Activated CD8-positive, alpha-beta T cell treated with anti-CD3 and anti-CD28 coated beads for 36 hours (primary cell): ENCODE measurements at regions not wholly inside any gene's neighbourhood (a gene's known extent, or its start where the extent isn't known, plus 50 kb on each side); places are given as distances from the start of the nearest gene placed in this dataset.

Experiments used
- ATAC-seq: fragments of 200-7000 bp; cut with Tn5 transposase; one replicate; pipeline ENCODE4 v1.10.0; 2021; ENCODE audit warnings: mild to moderate bottlenecking, moderate library complexity
- CTCF ChIA-PET: fragments of 350-600 bp; sonication (Branson Sonifier 250); formaldehyde crosslinking; loops from one replicate; lab custom pipeline; 2021; ENCODE audit warnings: antibody characterized with exemption; lab: Charles Lee
- POLR2A ChIA-PET: fragments of 350-600 bp; sonication (Branson Sonifier 250); formaldehyde crosslinking; loops from one replicate; lab custom pipeline; 2021; ENCODE audit warnings: antibody characterized with exemption; lab: Charles Lee
- DNase-seq: peaks from one replicate; pipeline ENCODE4 v3.0.0-alpha.2; 2020
- H3K27ac Mint-ChIP-seq: one replicate; pipeline ENCODE4 v1.8.0; 2021; ENCODE audit warnings: mild to moderate bottlenecking, mixed read lengths
- H3K27me3 Mint-ChIP-seq: one replicate; pipeline ENCODE4 v1.8.0; 2021; ENCODE audit warnings: mixed read lengths
- H3K36me3 Mint-ChIP-seq: one replicate; pipeline ENCODE4 v1.8.0; 2021; ENCODE audit warnings: low read depth, mixed read lengths
- H3K4me1 Mint-ChIP-seq: one replicate; pipeline ENCODE4 v1.8.0; 2021; ENCODE audit warnings: low read depth, mixed read lengths
- H3K4me3 Mint-ChIP-seq: one replicate; pipeline ENCODE4 v1.8.0; 2021; ENCODE audit warnings: mild to moderate bottlenecking, moderate library complexity, mixed read lengths
- H3K9me3 Mint-ChIP-seq: one replicate; pipeline ENCODE4 v1.8.0; 2021; ENCODE audit warnings: mixed read lengths
- CTCF ChIP-seq: fragments of 200-600 bp; IDR thresholded peaks from one replicate; pipeline ENCODE4 v1.8.0; 2022; ENCODE audit warnings: antibody characterized with exemption, mild to moderate bottlenecking
- intact Hi-C: fragments of 100-400 bp; cut with micrococcal nuclease; formaldehyde crosslinking; loops from one replicate; pipeline ENCODE4 v1.10.0; 2022

- Mint-ChIP-seq H3K36me3 (no peaks in the 10 kb centered on the region), H3K4me1 (no peaks in the 10 kb centered on the region), H3K27me3 (peaks cover 13% of the 10 kb centered on the region), H3K9me3 (no peaks in the 10 kb centered on the region), H3K27ac (no peak overlapping the region), H3K4me3 (no peak overlapping the region)
- no peak for DNase-seq
- intact Hi-C loops = no loop called here
- TF ChIP-seq CTCF = no peak
- ATAC-seq = no peak
- ChIA-PET CTCF (no interaction called here), POLR2A (no interaction called here)
These were observed 255.2 kb downstream of the BUD13 start for GRCh38 chr11:116517584-116517983.

- Mint-ChIP-seq H3K36me3 (no peaks in the 10 kb centered on the region), H3K9me3 (no peaks in the 10 kb centered on the region), H3K27me3 (peaks cover 13% of the 10 kb centered on the region), H3K4me3 (no peak overlapping the region), H3K4me1 (no peaks in the 10 kb centered on the region), H3K27ac (no peak overlapping the region)
- intact Hi-C loops = no loop called here
- ChIA-PET POLR2A (no interaction called here), CTCF (interaction anchor here (1.2 kb wide), 1 partner anchor 9 kb away, joined by 3 read pairs; no protein-coding TSS in a partner anchor)
- no peak for TF ChIP-seq CTCF
- no peak for ATAC-seq
- DNase-seq = no peak
These were observed 255.7 kb downstream of the BUD13 start for GRCh38 chr11:116517077-116517476.

- CTCF ChIA-PET = interaction anchor here (1.2 kb wide), 1 partner anchor 8 kb away, joined by 3 read pairs; no protein-coding TSS in a partner anchor
- POLR2A ChIA-PET = no interaction called here
- H3K4me1 Mint-ChIP-seq = no peaks in the 10 kb centered on the region
- DNase-seq = no peak
- ATAC-seq = no peak
- intact Hi-C loops = no loop called here
- H3K4me3 Mint-ChIP-seq = no peak overlapping the region
- H3K9me3 Mint-ChIP-seq = no peaks in the 10 kb centered on the region
- no peaks in the 10 kb centered on the region for H3K36me3 Mint-ChIP-seq
- H3K27ac Mint-ChIP-seq = no peak overlapping the region
- peaks cover 13% of the 10 kb centered on the region for H3K27me3 Mint-ChIP-seq
- TF ChIP-seq CTCF = no peak
These were observed 257.1 kb downstream of the BUD13 start for GRCh38 chr11:116515664-116516184.

- Mint-ChIP-seq H3K4me3 (no peak overlapping the region), H3K36me3 (no peaks in the 10 kb centered on the region), H3K27me3 (peaks cover 12% of the 10 kb centered on the region), H3K27ac (no peak overlapping the region), H3K4me1 (no peaks in the 10 kb centered on the region), H3K9me3 (no peaks in the 10 kb centered on the region)
- ATAC-seq = no peak
- intact Hi-C loops = loop anchor here (5.0 kb wide), 1 partner anchor 178 kb away; no protein-coding TSS in a partner anchor
- ChIA-PET CTCF (interaction anchor here (1.0 to 1.7 kb wide), 4 partner anchors 10 to 178 kb away, joined by 3 to 6 read pairs (median 4); no protein-coding TSS in a partner anchor), POLR2A (no interaction called here)
- TF ChIP-seq CTCF = no peak
- peak; percentile 52 for DNase-seq
These were observed 258.9 kb downstream of the BUD13 start for GRCh38 chr11:116513894-116514293.

- intact Hi-C loops = loop anchor here (5.0 kb wide), 1 partner anchor 179 kb away; no protein-coding TSS in a partner anchor
- H3K27me3 Mint-ChIP-seq = peaks cover 16% of the 10 kb centered on the region
- no peak for TF ChIP-seq CTCF
- H3K36me3 Mint-ChIP-seq = no peaks in the 10 kb centered on the region
- ChIA-PET CTCF (interaction anchor here (1.0 to 1.7 kb wide), 4 partner anchors 9 to 179 kb away, joined by 3 to 6 read pairs (median 4); no protein-coding TSS in a partner anchor), POLR2A (no interaction called here)
- no peak for DNase-seq
- no peaks in the 10 kb centered on the region for H3K9me3 Mint-ChIP-seq
- ATAC-seq = no peak
- no peaks in the 10 kb centered on the region for H3K4me1 Mint-ChIP-seq
- H3K4me3 Mint-ChIP-seq = no peak overlapping the region
- no peak overlapping the region for H3K27ac Mint-ChIP-seq
These were observed 259.4 kb downstream of the BUD13 start for GRCh38 chr11:116513278-116513823.
